UCSD-AML1 (cell line): ENCODE measurements at regions not wholly inside any gene's neighbourhood (a gene's known extent, or its start where the extent isn't known, plus 50 kb on each side); places are given as distances from the start of the nearest gene placed in this dataset.
"Not testable (repeated sequence)": the region's sequence is repeated elsewhere in the genome, so short reads cannot be mapped to it uniquely, and the experiment has no call there.

Source experiments
- DNase-seq: peaks from one replicate; lab custom pipeline; 2025; ENCODE audit not compliant: unreplicated experiment; lab: John Stamatoyannopoulos, UW

DNA sequence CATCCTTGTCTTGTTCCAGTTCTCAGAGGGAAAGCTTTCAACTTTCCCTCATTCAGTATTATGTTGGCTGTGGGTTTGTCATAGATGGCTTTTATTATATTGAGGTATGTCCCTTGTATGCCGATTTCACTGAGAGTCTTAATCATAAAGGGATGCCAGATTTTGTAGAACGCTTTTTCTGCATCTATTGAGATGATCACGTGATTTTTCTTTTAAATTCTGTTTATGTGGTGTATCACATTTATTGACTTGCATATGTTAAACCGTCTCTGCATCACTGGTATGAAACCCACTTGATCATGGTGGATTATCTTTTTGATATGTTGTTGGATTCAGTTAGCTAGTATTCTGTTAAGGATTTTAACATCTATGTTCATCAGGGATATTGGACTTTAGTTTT, 313.7 kb upstream of the AMOT start:
- DNase-seq, result not testable (repeated sequence)

DNA sequence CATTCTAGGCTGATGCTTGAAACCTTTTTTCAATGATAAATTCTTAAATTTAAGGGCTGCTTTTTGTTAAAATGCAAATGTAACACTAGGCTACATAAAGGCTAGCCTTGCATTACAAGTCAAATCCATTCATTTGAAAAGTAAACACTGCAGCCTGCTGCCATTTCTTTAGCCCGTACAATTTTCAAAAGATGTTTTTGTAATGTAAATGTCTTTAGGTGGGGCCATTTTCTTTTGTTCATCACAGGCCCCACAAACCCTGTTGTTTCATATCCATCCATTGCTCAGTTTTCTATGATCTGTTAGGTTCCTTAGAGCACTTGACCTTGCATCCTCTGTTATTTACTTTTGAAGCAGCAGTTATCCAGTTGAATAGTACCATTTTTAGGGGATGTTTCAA, 296.2 kb upstream of the AMOT start:
- DNase-seq, result no peak

DNA sequence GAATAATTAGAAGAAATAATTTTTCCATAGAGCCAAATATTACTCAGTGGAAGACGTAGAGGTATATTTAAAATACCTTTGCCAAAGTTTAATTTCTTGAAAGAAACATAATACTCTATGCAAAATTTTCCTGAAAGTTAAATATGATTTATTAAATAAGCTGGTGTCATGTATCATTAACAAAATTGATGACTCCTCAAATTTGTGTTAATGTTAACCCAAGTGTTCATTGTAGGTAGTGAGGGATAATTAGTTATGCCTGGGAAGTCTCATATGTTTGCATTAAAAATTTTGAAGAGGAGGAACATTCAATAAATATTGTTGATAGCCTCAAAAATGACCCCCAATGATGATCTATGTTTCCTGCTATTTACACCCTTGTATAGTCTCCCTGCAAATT, 292.7 kb upstream of the AMOT start:
- no peak for DNase-seq

DNA sequence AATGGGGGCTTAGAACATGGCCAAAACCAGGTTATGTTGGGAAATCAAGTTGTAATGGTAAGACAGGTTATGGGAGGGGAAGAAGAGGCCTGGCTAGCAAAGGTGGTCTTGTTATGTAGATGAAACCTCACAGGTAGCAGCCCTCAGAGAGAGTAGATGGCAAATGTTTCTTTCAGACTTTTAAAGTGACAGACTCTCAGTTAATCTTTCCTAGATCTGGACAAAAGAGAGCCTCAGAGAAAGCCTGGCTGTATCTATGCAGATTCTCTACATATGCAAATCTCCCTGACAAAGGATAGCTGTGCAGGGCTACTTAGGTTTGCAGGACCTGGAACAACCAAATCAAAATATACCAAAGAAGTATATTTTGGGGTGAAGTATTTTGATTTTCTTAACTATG, 284.1 kb upstream of the AMOT start:
- no peak for DNase-seq

DNA sequence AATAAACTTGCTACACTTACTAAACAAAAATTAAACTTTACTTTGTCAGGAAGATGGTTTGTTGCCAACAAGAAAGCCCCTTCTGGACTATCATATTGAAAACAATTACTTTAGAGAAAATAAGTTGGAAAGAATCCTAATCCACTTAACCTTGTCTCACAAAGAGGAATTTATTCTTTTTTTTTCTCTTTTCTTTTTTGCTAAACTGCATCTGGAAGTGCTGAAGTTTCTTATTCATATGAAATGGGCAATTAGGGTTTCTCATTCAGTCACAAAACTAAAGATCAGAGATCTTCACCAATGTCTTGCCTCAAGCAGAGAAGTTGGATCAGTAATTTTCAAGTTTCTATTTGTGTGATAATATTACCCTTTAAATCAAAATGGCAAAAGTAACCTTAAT, 234.9 kb upstream of the AMOT start:
- DNase-seq, result no peak

DNA sequence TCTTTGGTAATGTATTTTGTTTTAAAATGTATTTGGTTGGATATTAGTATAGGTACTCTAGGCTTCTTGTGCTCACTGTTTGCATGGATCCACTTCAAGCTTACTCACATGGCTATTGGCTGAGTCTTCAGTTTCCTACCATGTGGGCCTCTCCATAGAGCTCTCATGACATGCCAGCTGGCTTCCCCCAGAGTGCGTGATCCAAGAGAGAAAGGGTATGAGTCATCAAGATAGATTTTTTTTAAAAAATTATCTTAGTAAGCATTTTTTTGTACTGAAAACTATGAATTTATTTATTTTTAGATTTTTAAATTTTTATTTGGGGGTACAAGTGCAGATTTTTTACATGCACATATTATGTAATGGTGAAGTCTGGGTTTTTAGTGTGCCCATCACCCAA, 219.1 kb upstream of the AMOT start:
- no peak for DNase-seq

DNA sequence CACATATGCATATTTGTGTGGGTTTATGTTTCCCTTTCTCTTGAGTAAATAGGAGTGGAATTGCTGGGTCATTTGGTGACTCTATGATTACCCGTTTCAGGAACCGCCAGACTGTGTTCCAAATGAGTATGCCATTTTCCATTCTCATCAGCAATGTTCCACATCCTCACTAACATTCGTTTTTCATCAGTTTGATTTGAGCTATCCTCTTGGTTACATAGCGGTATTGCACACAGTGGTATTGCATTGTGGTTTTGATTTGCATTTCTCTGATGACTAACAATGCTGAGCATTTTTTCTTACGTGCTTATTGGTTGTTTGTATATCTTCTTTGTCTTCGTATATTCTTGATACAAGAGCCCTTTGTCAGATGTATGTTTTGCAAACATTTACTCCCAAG, 218.0 kb upstream of the AMOT start:
- DNase-seq, result no peak

DNA sequence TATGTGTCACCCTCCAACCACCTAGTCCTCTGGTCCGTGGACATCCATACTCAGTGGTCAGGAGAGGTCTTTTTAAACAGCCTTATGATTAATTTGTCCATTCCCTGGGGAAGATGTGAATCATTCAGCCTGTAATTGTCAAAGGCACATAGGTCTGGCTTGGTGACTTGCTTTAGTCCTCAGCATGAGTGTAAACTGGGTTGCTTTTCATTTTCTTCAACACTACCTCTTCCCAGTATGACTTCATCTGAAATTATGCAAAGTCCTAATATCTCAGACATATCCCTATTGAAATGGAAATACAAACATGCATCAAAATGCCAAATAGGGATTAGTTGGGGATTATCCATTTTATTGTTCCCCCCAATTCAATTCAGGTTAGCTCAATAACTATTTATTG, 208.3 kb upstream of the AMOT start:
- DNase-seq, result no peak

DNA sequence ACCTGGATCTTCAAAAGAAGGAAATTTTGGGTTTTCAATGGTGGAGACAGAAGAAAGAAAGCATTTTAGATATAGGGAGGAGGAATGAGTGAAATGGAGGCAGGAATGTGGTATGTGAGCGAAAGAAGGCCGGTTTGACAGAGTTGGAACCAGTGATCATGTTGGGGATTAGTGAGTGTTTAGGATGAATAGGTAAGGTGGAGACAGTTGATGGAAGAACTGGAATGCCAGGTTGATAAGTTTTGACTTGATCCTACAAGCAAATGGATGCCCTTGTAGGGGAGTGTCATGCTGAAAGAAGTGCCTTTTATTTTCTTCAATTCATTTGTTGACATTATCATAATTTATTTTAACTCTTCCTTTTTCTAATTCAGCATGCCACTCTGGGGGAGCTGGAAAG, 207.8 kb upstream of the AMOT start:
- no peak for DNase-seq

DNA sequence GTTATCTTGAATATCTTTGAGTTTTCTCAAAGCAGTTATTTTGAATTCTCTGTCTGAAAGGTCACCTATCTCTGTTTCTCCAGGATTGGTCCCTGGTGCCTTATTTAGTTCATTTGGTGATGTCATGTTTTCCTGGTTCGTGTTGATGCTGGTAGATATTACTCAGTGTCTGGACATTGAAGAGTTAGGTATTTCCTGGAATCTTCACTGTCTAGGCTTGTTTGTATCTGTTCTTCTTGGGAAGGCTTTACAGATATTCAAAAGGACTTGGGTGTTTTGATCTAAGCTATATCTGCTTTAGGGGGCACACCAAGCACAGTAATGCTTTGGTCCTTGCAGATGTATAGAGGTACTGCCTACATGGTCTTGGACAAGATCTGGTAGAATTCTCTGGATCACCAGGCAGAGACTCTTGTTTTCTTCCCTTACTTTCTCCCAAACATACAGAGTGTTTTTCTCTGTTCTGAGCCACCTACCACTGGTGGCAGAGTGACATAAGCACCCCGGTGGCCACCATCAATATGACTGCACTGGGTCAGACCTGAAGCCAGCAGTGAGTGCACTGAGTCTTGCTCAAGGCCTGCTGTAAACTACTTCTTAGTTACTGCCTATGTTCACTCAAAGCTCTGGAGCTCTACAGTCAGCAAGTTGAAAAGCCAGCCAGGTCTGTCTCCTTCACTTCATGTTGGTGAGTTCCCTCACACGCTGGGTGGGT, 193.5 kb upstream of the AMOT start:
- DNase-seq, result no peak

DNA sequence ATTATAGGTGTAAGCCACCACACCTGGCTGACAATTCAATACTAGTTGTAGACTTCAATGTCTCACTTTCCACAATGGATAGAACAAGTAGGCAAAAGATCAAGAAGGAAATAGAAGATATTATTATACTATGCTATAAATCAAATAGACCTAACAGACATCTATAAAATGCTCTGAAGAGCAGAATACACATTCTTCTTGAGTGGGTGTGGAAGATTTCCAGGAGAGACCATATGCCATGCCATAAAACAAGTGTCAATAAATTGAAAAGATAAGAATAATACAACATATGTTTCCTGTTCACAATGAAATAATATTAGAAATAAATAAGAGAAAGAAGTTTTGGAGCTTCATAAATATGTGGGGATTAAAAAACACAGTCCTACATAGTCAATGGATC, 179.3 kb upstream of the AMOT start:
- DNase-seq, result no peak

DNA sequence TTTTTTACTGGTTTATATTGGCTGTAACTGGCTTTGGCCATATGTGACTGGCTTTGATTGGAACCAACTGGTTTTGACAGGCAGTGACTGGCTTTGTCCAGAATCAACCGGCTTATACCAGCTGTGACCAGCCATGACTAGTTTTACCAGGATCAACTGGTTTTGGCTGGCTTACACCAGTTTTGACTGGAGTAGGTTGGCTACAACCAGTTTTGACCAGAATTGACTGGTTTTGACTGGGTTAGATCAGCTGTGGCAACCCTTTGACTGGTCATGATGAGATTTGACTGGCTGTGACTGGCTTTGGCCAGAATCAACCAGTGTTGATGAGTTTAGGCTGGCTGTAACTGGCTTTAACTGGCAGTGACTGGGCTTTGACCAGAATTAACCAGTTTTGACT, 169.2 kb upstream of the AMOT start:
- no peak for DNase-seq

DNA sequence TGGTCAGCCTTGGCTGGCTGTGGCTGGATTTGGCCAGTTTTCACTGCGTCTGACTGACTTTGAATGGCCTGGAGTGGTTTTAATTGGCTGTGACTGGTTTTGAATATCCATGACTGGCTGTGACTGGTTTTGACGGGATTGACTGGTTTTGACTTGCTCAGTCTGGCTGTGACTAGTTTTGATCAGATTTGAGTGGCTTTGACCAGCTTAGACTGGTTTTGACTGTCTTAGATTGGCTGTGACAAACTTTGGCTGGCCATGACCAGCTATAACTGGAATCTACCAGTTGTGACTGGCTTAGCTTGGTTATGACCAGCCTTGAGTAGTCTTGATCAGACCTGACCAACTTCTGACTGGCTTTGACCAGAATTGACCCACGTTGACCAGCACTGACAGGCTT, 168.4 kb upstream of the AMOT start:
- no peak for DNase-seq

DNA sequence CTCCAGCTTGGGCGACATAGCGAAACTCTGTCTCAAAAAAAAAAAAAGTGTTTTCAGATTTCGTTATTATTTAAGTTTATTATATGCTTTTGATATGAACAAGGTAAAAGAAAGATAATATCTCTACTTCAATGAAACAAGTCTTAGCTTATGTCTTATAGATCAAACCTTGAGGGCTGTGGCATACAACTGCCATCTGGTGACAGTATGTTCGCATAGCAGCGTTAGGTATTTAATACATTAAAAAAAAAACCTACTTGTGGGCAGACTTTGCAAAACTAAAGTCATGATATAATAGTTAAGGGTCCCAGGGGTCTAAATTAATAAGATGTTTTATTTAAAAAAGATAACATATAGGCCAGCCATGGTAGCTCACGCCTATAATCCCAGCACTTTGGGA, 161.2 kb upstream of the AMOT start:
- DNase-seq, result no peak

DNA sequence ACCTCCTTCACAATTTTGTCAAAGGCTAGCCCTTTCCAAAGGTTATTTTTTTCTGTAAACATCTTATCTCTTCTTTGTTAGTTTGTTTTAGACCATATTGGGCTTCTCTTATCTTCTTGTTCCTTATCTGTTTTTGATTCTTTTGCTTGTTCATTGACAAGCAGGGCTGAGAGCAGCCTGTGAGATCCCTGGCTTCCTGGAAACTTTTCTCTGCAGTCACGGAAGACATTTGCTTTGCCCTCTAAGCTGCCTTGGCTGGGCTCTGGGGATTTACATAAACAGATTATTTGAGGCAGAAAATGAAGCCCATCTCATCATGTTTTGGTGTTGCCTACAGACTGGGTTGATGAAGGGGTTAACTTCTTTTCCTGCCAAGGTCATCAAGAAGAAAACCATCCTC, 157.4 kb upstream of the AMOT start:
- no peak for DNase-seq

DNA sequence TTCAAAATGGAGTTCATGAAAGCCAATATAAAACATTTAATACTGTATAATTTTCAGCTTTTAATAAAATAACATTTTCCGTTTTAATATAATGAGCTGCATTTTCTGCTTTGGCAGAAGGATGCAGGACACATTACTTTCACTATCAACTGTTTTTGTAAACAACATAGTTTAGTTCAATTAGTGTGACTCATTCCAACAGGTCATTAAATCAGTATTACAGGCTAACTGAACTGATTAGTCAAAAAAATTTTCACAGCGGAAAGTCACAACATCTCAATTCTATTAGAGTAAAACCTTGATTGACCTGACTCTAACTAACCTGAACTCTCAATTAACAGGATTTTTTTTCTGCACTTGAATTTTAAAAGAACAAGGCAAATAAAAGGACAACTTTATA, 151.2 kb upstream of the AMOT start:
- DNase-seq, result no peak

DNA sequence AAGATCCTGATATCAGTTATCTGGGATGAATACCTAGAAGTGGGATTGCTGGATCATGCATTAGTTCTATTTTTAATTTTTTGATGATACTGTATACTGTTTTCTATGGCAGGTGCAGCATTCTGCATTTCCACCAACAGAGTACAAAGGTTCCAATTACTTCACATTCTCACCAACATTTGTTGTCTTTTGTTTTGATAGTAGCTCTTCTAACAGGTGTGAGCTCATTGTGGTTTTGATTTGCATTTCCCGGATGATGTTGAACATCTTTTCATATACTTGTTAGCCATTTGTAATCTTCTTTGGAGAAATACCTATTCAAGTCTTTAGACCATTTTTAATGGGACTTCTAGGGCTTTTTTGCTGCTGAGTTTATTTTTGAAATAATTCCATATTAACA, 139.2 kb upstream of the AMOT start:
- no peak for DNase-seq

DNA sequence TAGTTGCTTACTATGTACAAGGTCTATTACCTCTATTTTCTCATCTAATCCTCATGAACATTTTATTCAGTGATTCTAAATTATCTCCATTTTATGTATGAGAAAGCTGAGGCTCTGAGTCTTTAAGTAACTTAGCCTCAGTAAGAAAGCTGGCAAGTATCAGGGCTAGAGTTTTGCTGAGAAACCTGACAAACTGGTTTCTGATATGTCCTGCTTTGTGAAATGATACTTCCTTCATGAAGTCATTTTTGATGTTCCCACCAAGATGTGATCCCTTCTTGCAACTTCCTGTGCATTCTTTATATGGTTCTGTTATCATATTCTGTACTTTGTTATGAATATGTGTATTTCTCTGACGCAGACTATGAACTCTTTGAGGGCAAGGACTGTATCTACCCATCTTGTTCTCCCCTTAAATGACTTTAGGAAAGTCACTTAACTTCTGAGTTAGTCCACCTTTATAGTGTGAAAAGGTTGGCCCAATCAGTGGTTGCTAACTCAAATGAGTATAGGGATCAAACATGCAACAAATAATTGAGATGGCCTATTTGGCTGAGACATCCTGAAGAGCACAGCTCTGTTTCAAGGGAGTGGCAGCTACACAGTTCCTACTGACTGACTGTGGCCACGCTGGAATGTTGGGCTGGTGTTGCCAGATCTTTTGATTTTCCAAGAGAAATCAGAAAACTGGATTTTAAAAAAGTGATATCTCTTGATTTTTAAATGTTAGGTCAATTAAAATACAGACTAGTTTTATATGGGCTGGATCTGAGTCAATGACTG, 127.9 kb upstream of the AMOT start:
- DNase-seq, result no peak

DNA sequence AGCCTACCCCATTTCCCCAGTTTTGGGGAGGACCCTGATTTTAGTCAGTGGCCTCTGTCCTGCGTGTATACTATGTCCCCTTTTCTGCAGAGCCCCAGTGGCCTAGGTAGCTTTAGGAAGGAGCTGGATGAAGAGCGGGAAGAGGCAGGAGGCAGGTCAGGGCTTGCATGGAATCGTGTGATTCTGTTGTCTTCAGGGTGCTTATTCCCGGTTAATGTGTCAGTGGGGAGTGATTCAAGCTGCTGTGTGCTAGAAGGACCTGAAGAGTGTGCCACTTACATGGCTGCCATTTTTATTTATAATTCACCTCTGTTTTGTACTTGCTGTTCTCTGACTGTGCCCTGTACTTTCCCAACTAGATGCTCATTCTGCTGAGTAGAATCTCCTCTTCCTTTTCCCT, 127.3 kb upstream of the AMOT start:
- DNase-seq, result no peak

DNA sequence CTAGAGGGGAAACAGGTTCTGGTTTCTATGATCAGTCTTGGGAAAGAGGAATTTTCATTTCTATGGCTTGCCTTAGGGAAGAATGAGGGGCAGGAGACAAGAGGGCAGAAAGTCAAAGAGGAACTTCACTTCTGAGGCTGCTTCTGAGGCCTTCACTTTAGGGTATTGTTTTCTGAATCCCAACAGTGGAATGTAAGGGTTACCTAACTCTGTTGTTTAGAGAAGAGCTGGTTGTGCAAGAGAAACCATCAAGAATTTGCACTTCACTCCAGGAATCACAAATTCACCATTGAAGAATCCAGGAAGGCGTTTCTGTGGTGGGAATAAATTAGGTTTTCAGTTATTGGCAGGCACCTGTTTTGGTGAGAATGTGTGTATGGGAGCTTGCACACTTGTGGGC, 126.7 kb upstream of the AMOT start:
- DNase-seq, result no peak

DNA sequence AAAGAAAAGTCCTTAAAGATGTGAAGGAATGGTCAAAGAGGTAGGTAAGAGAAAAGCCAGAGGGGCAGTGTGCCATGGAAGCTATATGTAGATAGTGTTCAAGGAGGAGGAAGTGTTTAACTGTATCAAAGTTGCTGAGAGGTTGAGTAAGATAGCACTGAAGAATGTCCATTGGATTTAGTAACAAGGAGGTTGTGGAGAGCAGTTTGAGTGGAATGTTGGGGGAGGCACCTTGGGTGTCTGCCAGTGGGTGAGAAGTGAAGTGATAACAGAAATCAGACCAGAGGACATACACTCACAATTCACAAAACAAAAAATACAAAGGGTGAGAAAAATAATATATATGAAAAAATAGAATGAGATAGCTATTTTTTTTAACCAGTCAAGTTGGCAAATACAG, 121.3 kb upstream of the AMOT start:
- no peak for DNase-seq

DNA sequence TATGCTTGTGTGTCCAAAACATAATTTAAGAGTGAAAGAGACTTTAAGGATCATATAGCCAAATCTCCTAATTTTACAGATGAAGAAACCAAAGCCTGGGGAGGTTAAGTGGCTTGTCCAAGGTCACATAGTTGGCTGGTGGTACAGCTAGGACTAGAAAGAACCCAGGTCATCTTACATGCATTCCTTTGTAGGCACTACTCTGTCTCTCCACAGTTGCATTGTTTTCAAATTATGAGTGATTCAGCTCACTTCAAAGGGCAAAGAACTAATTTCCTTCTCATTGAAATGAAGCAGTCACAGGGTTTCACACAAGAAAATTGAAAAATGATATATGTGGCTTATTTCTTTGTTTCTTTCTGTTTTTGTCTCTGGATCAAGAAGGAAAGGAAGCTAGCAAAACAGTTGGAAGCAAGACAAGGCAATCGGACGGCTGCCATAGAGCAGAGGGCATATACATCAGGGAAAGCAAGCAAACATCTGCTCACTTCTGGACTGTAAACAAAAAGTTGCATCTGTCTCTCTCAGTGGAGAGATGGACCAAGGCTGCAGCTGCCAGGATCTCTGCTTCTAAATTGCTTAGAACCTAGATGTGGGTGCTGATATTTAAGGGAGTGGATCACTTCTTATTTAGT, 107.5 kb upstream of the AMOT start:
- no peak for DNase-seq
